Ammon's horn (tissue), 1 donor: ENCODE measurements at regions not wholly inside any gene's neighbourhood (a gene's known extent, or its start where the extent isn't known, plus 50 kb on each side); places are given as distances from the start of the nearest gene placed in this dataset.
"Not testable (repeated sequence)": the region's sequence is repeated elsewhere in the genome, so short reads cannot be mapped to it uniquely, and the experiment has no call there.

Experiments used
- DNase-seq: peaks from one replicate; pipeline ENCODE4 v3.0.0-alpha.2; 2016; ENCODE audit warnings: low spot score

DNA sequence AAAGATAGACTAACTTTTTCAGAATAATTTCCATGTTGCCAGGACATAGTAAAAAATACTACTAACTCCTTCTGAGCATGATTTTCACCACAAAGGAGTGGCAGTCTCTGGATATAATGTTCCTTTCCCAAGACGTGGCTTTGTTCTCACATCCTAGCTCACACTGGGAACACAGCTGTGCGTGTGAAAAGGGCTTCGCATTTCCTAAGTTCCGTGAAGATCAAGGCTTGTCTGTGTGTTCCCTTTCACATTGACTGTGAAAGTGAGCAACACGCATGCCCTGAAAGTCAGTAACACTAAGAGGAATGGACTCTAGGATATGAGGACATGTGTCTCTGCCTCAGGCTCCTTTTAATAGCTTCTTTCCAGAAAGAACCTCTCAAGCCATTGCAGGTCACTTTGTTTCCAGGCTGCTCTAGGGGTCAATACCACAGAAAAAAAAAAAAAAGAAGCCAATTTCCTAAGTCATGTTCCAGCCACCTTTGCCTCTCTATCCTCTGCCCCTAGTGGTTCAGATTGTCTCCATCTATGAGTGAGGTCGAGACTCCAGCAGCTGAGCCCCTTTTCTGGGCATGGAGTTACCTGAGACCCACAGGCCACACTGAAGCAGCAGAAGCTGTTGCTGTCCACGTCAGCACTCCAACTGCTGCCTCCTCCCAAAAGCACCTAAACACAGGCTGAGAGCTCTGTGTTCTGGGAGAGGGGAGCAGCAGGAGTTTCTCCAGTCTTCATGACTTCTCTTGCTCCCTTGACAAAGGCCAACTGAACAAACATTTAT is 355.9 kb downstream of the RSL24D1 start:
- DNase-seq: no peak

DNA sequence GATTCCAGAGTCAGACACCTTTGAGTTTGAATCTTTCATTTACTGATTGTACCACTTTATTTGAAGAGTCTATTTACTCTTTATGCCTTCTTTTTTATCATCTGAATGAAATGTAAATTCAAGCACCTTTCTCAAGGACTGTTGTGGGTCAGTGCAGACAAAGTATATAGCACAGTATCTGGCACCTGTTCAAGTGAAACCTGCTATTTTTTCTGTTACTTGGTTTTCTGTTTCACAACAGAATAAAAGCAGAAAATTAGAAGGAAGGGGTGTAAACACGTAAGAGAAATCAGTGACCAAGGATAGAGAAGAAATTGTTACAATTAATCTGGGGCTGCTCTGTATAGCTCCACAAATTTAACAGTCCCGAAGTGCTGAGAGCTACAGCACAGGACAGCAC is 357.4 kb downstream of the RSL24D1 start:
- DNase-seq: no peak

DNA sequence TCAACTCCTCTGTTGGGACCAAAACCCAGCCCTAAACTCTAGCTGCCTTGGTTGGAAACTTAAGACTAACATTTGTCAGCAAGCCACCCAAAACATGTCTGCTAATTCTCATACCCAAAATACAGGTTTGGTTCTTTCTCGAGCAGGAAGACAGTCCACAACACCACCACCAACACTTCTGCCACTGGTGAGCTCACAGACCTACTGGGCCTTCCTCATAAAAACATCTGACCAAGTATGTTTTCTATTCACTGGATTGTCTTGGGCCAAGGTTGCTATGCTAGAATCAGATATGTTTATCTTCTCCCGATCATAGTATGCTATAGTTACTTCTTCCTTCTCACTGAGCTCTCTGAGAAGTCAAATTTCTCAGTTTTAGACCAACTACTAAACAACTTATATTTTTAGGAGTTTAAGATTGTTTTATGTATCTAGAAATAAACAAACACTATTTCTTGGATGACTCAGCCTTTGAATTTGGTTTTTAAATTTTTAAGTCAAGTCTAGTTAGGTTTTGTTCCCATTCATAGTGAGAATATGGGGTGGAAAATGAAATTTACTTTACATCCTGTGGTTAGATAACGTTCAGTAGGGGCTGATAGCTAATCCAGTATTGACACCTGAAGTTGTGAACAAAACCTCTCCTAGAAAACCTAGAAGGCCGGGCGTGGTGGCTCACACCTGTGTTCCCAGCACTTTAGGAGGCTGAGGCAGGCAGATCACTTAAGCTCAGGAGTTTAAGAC is 360.5 kb downstream of the RSL24D1 start:
- no peak for DNase-seq

DNA sequence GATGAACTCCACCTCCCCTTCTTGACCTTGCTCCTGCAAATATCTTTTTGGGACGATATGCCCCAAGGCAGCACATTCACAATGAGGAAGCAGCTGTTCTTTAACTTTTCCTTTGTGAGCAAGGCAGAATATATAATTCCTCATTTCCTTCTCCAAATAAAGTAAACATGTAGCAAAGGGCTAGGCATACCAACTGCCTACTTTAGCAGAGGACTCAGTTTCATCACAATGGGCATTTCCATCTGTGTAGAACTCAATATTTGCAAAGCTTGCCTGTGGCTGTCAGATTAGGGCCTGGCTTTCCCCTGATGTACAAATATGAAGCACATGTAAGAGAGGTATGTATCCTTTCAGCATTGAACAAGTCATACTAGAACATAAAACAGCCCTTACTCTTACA is 366.9 kb downstream of the RSL24D1 start:
- DNase-seq: no peak

DNA sequence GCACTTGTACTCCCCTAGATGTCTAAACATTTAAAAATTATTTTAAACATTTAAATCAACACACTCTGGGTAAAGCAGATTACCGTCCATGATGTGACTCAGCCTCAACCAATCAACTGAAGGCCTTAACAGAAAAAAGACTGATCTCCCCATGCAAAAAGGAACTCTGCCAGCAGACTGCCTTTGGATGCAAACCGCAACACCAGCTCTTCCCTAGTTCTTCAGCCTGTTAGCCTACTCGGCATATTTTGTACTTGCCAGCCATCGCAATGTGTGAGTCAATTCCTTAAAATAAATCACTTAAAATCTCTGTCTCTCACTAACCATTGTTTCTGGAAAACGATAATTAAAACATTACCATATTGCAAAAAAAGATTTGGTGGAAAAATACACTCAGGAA is 375.9 kb downstream of the RSL24D1 start:
- peak; percentile 77 for DNase-seq

DNA sequence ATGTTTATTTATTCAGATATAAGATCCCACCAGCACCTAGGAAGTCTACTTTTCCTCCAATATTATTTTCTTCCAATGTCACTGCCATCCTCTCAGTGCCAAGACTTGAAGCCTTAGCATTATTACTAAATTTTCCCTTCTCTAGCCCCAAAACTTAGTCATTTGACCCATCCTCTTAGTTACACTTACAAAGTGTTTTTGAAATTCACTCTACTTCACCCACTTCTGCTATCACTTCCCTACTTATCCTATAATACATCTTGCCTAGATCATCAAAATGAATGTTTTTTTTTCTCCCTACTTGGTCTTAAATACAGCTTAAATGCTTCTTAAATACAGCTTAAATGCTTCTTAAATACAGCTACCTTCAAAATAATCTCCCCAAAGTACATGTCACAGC is 376.6 kb downstream of the RSL24D1 start:
- DNase-seq: no peak

DNA sequence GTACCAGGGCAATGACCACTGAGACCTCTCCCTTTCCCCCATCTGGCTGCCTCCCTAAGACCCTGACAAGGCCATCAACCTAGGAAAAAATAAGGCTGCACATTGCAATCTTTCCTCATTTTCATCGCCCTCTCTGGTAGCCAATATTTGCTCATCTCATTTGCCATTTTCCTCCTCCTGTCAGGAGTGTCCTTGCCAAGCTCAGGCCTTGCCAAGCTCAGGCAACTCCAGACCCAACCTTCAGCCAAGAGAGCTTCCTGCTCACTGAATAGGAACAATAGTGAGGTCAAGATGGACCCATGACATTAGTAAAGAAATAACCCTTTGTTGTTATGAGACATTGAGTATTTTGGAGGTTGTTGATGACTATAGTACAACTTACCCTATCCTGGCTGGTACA is 380.3 kb downstream of the RSL24D1 start:
- no peak for DNase-seq

DNA sequence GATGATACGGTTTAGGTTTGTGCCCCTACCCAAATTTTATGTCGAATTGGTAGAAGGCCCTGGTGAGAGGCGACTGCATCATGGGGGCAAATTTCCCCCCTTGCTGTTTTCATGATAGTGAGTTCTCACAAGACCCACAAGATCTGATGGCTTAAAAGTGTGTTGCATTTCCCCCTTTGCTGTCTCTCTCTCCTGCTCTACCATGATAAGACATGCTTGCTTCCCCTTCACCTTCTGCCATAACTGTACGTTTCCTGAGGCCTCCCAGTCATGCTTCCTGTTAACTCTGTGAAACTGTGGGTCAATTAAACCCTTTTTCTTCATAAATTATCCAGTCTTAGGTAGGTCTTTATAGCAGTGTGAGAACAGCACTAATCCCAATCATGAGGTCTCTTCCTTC is 381.2 kb downstream of the RSL24D1 start:
- DNase-seq: no peak

DNA sequence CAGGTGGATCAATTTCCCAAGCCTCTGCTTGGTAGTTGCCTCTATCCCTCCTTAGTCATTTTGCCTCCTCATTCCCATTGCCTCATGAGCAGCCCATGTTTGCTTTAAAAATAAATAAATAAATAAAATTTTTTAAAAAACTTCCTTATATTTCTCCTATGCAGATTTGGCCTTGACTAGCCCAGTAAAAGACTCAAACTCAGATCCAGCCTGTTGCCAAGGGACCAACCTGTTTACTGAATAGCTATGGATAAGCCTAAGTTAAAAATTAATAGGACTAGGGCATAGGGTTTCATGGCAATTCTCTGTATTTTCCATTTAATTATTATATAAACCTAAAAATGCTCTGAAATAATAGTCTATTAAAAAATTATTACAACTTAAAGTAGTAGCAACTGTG is 384.4 kb downstream of the RSL24D1 start:
- no peak for DNase-seq

DNA sequence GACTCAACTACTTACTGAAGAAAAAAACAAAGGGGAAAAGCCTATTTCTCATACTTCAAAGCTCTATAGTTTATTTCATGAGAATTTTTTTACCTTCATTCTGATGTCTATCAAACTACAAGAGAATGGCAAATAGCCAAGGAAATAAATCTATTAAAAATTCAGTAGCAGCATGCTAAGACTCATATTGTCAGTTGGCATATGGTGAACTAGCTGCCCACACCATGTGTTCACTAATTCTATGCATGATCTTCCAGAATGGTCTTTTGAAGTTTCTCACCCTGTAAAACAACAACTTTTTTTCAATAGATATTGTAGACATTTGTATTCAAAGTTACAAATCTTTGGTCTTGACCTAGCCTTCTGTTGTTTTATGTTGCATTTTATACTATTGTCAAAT is 386.2 kb downstream of the RSL24D1 start:
- DNase-seq: no peak

DNA sequence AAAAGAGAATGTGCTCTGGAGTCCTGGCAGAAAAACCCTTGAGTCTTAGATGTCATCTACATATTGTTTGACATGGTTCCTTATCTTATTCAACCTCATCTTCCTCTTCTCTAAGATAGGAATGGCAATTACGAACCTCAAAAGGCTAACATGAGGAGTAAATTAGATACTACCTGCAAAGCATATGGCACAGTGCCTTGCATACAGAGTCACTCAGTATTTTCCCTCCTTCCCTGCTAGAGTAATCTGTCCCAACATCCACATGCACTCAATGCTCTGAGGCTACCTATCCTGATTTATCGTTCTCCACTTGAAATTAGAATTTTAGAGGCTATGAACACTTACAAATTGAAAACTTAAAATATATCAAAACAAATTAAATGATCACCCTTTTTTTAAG is 386.7 kb downstream of the RSL24D1 start:
- DNase-seq: no peak

DNA sequence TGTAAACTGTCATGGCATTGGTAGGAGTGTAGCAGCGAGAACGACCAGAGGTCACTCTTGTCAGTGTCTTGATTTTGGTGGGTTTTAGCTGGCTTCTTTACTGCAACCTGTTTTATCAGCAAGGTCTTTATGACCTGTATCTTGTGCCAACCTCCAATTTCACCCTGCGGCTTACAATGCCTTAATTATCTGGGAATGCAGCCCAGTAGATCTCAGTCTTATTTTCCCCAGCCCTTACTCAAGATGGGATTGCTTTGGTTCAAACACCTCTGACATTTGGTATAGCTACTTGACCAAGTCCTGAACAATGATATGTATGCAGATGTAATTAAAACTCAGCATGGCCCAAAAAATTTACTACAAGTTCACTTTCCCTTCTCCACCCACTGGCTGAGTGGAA is 388.4 kb downstream of the RSL24D1 start:
- no peak for DNase-seq

DNA sequence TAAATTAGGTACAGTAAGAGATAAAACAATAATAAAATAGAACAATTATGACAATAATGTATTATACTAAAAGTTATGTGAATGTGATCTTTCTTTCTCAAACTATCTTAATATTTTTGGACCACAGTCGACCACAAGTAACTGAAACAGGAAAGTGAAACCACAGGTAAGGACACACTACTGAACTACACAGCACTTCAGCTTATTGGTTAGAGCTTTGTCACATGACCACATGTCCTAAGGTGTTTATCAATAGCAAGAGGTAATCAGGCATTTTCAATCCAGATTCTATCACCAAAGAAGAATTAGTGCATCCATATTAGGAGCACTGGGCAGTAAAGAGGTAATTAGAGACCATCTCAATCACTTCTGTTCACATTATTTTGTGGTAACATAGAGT is 392.8 kb downstream of the RSL24D1 start:
- no peak for DNase-seq

DNA sequence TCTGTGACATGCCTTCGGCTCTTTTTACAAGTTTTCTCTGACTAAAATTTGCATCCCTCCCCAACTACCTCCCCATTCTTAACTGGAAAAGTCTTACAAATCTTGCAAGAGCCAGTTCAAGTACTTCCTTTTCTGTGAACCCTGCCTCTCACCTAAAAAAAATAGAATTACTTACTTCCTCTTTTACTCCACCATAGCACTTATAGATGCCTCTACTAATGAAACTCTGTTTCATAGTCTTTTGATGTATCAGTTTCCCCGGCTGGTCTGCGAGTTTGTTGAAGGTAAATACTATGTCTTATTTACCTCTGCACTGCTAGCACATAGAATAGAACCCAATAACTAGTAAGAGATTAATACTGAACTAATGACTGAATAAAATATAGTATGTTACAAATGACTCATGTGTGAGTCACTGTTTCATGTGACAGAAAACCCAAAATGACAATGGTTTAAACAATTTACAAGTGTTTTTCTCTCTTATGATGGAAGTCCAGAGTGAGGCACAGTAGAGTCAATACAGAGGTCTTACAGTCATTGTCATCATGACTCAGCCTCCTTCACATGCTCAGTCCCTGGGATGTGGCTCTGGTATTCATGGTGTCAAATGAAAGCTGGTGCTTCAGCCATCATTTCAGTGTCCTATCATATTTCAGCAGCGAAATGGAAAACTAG is 393.5 kb downstream of the RSL24D1 start:
- peak; percentile 5 for DNase-seq

DNA sequence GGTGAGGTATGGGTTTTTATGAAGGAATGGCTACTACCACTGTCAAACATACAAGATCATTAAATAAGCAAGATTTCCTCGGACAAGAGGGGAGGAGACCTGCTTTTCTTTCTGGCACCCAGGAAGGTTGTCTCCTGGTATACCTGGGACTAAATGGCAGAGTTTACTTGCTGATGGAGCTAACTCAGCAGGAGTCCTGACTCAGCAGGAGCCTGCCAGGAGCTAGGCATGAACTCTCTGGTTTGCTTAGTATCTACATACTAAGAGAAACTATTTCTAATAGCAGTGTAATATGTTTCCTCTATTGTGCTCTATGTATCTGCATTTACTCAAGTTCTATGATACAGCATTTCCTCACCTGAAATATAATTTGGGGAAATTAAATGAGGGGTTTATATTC is 404.2 kb downstream of the RSL24D1 start:
- no peak for DNase-seq

DNA sequence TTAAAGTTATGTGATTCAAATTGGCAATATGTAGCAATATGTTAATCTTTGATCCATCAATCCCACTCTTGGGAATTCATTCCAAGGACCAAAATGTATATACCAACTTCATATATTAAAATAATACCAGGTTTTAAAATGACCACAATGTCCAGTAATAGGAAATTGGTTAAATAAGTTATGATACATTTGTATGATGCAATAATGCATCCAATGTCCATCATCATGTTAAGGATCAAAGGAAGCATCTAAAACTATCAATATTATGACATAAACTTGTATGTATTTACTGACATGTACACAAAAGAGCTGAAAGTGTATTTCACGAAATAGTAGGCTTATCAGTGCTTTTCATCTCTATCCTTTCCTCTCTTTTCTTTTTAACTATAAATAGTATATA is 406.0 kb downstream of the RSL24D1 start:
- no peak for DNase-seq

DNA sequence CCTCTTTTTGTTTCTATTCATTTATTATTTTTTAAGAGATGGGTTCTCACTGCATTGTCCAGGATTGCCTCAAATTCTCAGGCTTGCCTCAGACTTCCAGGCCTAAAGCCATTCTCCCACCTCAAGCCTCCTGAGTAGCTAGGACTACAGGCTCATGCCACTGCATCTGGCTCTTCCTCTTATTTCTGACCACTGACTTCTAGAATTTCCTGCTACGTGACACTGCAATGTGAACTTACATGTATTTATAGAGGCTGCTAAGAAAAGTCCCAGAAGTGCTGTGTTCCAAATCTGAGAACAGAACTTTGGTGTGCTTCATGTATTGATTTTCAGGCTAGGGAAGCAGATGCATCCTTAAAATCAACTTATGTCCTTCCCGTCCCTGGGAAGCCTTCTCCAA is 407.4 kb downstream of the RSL24D1 start:
- DNase-seq: peak; percentile 56

DNA sequence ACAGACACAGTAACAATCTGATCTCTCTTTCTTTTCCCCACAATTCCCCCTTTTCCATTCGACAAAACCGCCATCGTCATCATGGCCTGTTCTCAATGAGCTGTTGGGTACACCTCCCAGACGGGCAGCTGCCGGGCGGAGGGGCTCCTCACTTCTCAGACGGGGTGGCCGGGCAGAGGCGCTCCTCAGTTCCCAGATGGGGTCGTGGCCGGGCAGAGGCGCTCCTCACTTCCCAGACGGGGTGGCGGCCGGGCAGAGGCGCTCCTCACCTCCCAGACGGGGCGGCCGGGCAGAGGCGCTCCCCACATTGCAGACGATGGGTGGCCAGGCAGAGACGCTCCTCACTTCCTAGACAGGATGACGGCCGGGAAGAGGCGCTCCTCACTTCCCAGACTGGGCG is 415.5 kb downstream of the RSL24D1 start:
- DNase-seq: not testable (repeated sequence)

DNA sequence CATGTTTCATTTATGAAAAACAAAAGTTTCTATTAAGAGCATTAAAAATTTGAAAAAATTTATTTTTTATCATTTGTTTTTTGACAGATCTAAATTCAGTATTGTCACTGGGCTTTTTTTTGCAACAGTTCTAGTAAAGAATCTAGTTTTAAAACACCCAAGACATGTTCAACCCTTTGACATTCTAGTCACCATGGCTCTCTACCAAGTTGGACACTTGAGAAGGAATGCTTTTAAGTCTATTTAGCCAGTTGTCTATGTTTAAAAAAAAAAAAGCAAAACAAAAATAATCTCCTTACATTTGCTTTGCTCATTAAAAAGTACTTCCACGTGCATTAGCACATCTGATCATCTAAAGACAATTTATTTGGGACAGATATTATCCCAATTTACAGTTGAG is 417.5 kb downstream of the RSL24D1 start:
- DNase-seq: no peak

DNA sequence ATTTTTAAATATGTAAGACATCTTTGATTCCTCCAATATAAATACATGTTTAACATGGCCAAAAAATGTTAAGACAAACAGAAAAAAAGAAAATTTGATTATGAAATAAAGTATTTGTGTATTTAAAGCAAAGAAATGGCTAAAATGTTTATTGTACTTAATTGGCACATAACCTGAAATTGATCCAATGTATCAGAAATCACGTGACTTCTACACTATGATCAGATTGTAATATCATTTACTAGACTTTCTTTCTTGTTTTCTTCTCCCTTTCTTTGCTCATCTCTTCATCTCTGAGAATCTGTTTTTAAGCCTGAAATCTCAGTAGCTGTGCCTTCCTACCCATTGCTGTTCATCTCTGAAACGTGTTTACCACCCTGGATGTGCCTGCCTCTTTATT is 420.3 kb downstream of the RSL24D1 start:
- no peak for DNase-seq

DNA sequence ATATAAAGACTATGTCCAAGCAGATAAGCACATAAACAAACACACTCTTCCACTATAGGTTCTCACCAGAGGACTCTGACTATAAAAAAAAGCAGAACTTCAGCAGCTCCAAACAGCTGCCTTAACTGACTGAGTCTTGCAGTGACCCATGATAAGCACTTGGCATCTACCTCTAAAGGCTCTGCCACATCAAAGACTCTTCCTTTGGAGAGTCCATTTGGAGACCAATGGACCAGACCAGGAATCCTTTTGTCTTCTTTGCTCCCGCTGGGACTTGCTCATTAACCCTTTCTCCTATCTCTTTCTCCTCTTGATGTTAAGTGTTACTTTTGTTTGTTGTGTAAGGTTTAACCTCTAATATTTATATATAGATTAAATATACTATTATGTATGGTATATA is 424.1 kb downstream of the RSL24D1 start:
- no peak for DNase-seq

DNA sequence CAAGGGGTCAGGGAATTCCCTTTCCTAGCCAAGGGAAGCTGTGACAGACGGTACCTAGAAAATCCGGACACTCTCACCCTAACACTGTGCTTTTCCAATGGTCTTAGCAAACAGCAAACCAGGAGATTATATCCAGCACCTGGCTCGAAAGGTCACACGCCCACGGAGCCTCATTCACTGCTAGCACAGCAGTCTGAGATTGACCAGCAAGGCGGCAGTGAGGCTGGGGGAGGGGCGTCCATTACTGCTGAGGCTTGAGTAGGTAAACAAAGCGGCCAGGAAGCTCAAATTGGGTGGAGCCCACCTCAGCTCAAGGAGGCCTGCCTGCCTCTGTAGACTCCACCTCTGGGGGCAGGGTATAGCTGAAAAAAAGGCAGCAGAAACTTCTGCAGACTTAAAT is 447.3 kb downstream of the RSL24D1 start:
- DNase-seq: not testable (repeated sequence)

DNA sequence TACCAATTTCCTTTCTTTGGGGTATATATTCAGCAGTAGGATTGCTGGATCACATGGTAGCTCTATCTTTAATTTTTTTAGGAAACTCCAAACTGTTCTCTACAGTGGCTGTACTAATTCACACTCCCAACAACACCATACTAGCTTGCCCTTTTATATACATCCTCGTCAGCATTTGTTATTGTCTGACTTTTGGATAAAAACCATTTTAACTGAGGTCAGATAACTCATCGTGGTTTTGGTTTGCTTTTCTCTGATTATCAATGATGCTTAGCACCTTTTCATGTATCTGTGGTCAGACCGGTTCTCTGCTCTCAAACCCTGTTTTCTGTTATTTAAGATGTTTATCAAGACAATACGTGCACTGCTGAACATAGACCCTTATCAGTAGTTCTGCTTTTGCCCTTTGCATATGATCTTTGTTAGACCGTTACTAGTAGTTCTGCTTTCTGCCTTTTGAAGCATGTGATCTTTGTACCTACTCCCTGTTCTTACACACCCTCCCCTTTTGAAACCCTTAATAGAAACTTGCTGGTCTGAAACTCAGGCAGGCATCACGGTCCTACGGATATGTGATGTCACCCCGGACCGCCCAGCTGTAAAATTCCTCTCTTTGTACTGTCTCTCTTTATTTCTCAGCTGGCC is 474.3 kb downstream of the RSL24D1 start:
- no peak for DNase-seq
